ENCODE measurements at regions not wholly inside any gene's neighbourhood (a gene's known extent, or its start where the extent isn't known, plus 50 kb on each side); places are given as distances from the start of the nearest gene placed in this dataset.
"Not testable (repeated sequence)": the region's sequence is repeated elsewhere in the genome, so short reads cannot be mapped to it uniquely, and the experiment has no call there.

DNA sequence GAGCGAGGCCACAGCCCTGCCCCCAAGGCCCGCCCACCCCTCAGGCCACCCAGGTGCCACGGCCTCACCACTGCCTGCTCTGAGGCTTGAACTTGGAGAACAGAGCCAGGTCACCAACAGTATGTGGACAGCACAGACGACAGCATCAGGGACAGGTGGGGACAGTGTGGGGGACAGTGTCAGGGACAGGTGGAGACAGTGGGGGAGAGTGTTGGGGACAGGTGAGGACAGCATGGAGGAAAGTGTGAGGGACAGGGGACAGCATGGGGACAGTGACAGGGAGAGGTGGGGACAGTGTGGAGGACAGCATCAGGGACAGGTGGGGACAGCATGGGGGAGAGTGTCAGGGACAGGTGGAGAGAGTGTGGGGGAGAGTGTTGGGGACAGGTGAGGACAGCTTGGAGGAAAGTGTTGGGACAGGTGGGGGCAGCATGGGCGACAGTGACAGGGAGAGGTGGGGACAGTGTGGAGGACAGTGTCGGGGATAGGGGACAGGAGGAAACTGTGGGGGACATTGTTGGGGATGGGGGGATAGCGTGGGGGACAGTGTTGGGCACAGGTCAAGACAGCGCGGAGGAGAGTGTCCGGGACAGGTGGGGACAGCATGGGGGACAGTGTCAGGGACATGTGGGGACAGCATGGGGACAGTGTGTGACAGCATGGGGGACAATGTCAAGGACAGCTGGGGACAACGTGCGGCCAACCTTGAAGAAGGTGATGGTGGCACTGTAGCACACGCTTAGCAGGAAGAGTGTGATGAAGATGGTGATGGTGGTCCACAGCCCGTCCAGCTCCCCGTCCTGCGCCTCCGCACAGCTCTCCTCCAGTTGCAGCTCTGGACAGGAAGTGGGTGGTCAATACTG is 114.9 kb downstream of the TMEM121 start:
- Mint-ChIP-seq H3K27me3 (no peaks in the 10 kb centered on the region), H3K9me3 (no peaks in the 10 kb centered on the region), H3K27ac (no peak overlapping the region), H3K4me1 (no peaks in the 10 kb centered on the region), H3K36me3 (no peaks in the 10 kb centered on the region), H3K4me3 (no peak overlapping the region)

DNA sequence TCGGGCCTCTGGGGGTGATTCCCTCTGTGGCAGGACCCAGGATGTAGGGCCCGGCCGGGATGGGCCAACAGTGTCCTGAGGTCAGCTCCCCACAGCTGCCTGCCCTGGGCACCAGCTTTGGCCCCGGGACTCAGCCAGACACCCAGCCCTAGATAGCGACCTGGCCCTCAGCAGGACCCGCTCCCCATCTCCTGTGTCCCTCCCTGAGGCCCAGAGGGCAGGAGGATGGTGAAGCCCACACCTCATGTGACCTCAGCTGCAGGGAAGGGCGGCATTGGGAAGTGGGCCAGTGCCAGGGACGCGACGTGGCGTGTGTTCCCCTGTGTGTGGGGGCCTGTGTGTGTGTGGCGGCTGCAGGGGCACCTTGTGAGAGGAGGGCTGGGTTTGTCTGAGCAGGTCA is 115.6 kb downstream of the TMEM121 start:
- not testable (repeated sequence) for H3K4me1 Mint-ChIP-seq, H3K27ac Mint-ChIP-seq, H3K4me3 Mint-ChIP-seq, H3K27me3 Mint-ChIP-seq, H3K9me3 Mint-ChIP-seq, H3K36me3 Mint-ChIP-seq

DNA sequence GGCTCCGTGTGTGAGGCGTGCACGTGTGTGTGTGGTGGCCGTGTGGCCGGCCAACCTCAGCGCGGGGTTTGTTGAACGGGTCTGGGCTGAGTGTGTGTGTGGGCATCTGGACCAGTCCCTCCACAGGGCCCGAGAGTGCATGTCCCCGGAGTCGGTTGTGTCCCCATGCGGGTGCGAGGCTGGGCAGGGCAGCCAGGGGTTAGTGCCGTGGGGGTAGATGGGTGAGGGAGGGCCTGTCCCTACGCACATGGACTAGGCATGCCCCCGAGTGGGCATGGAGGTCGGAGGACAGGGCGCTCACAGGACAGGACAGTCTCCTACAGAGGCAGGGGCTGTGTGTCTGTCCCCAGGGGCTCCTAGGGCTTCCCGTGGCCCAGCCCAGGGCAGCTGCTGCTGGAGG is 116.1 kb downstream of the TMEM121 start:
- H3K27me3 Mint-ChIP-seq, H3K4me1 Mint-ChIP-seq, H3K4me3 Mint-ChIP-seq, H3K36me3 Mint-ChIP-seq, H3K9me3 Mint-ChIP-seq, H3K27ac Mint-ChIP-seq: not testable (repeated sequence)

DNA sequence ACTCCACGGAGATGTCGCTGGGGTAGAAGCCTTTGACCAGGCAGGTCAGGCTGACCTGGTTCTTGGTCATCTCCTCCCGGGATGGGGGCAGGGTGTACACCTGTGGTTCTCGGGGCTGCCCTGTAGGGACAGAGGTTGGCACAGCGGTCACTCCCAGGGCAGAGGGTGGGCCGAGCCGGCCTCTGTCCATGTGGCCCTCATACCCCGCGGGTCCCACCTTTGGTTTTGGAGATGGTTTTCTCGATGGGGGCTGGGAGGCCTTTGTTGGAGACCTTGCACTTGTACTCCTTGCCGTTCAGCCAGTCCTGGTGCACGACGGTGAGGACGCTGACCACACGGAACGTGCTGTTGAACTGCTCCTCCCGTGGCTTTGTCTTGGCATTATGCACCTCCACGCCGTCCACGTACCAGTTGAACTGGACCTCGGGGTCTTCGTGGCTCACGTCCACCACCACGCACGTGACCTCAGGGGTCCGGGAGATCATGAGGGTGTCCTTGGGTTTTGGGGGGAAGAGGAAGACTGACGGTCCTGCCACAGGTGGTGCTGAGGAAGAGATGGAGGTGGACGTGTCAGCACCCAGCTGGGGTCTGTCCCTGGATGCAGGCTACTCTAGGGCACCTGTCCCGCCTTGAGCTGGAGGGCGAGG is 117.1 kb downstream of the TMEM121 start:
- H3K27ac Mint-ChIP-seq = peak overlapping the region; percentile 53
- H3K4me1 Mint-ChIP-seq, H3K9me3 Mint-ChIP-seq, H3K27me3 Mint-ChIP-seq, H3K4me3 Mint-ChIP-seq, H3K36me3 Mint-ChIP-seq: not testable (repeated sequence)

DNA sequence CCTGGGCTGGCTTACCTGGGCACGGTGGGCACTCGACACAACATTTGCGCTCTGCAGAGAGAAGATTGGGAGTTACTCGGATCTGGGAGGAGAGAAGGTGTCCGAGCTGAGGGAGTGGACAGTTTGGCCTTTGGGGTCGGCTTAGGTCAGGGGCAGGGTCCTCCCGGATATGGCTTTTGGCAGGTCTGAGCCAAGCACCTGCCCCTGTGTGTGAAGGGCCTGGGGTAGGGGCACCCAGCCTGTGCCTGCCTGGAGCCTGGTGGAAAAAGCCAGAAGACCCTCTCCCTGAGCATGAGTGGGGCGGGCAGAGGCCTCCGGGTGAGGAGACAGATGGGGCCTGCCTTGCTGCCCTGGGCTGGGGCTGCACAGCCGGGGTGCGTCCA is 117.7 kb downstream of the TMEM121 start:
- not testable (repeated sequence) for H3K36me3 Mint-ChIP-seq, H3K9me3 Mint-ChIP-seq, H3K27me3 Mint-ChIP-seq, H3K4me3 Mint-ChIP-seq, H3K4me1 Mint-ChIP-seq
- peak overlapping the region; percentile 53 for H3K27ac Mint-ChIP-seq

DNA sequence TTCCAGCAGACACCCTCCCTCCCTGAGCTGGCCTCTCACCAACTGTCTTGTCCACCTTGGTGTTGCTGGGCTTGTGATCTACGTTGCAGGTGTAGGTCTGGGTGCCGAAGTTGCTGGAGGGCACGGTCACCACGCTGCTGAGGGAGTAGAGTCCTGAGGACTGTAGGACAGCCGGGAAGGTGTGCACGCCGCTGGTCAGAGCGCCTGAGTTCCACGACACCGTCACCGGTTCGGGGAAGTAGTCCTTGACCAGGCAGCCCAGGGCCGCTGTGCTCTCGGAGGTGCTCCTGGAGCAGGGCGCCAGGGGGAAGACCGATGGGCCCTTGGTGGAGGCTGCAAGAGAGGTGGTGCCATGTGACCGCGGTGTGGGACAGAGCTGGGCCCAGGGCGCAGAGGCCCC is 118.1 kb downstream of the TMEM121 start:
- not testable (repeated sequence) for H3K4me3 Mint-ChIP-seq, H3K36me3 Mint-ChIP-seq, H3K9me3 Mint-ChIP-seq, H3K27ac Mint-ChIP-seq, H3K4me1 Mint-ChIP-seq, H3K27me3 Mint-ChIP-seq

DNA sequence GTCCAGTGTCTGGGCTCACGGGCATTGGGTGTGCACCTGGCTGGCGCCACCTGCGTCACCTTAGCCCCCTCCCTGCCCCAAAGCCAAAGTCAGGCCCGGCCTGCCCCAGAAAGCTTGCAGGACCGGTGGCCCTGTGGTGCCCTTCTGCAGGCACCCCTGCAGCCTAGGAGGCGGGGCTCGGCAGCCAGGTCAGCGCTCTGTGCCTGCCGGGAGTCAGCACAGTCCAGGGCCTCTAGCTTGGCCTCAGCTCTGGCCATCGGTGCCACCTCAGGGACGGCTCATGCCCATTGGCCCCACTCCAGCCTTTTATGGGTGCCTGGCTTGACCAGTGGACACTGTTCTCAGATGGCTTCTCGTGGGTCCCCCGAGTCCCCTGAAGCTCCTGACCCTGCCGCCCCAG is 118.5 kb downstream of the TMEM121 start:
- H3K4me3 Mint-ChIP-seq, H3K27ac Mint-ChIP-seq, H3K9me3 Mint-ChIP-seq, H3K27me3 Mint-ChIP-seq, H3K36me3 Mint-ChIP-seq, H3K4me1 Mint-ChIP-seq: not testable (repeated sequence)

DNA sequence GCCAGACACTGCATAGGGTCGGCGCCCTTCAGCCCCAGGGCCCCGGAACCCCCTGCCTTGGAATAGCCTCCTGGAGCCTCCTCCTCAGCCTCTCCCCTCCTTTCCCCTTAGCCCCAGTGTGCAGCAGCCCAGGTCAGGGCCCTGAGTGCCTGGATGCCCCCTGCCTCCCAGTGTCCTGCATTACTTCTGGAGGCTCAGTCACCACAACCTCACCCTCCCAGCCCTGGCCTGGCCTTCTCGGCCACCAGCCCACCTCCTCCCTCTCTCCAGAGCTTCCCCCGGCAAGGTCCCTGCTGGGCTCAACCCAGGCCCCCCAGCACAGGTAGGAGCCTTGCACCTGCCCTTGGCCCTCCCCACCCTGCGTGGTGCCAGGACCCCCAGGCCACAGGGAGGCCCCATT is 119.0 kb downstream of the TMEM121 start:
- not testable (repeated sequence) for H3K9me3 Mint-ChIP-seq, H3K4me1 Mint-ChIP-seq, H3K36me3 Mint-ChIP-seq, H3K4me3 Mint-ChIP-seq, H3K27me3 Mint-ChIP-seq, H3K27ac Mint-ChIP-seq

DNA sequence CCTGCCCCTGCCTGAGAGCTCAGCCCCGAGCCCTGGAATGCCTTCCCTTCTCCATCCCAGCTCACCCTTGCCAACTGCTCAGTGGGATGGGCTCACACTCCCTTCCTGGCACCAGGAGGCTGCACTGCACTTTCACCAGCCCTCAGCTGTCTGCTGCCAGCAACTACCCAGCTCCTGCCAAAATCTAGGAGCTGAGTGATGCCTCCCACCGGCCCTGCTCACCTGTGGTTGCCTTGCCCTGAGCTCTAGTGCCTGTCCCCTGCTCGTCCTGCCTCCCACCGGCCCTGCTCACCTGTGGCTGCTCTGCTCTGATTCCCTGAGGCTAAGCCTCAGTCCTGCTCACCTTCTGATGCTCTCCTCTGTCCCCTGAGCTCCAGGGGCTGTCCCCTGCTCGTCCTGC is 119.8 kb downstream of the TMEM121 start:
- Mint-ChIP-seq H3K27ac (no peak overlapping the region), H3K9me3 (no peaks in the 10 kb centered on the region), H3K4me1 (no peaks in the 10 kb centered on the region), H3K27me3 (peaks cover 2% of the 10 kb centered on the region), H3K36me3 (no peaks in the 10 kb centered on the region), H3K4me3 (no peak overlapping the region)

DNA sequence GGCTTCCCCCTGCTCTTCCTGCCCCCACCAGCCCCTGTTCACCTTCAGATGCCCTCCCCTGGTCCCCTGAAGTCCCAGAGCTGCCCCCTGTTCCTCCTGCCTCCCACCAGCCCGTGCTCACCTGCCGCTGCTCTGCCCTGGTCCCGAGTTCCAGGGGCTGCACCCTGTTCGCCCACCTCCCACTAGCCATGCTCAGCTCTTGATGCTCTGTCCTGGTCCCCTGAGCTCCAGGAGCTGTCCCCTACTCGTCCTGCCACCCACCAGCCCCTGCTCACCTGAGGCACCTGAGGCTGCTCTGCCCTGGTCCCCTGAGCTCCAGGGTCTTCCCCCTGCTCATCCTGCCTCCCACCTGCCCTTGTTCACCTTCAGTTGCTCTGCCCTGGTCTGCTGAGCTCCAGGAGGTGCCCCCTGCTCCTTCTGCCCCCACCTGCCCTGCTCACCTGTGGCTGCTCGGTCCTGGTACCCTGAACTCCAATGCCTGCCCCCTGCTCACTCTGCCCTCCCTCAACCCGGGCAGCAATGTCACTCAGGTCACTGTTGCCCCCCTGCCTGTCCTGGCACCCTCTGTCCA is 120.4 kb downstream of the TMEM121 start:
- not testable (repeated sequence) for H3K4me3 Mint-ChIP-seq, H3K9me3 Mint-ChIP-seq, H3K27ac Mint-ChIP-seq, H3K36me3 Mint-ChIP-seq, H3K27me3 Mint-ChIP-seq, H3K4me1 Mint-ChIP-seq

DNA sequence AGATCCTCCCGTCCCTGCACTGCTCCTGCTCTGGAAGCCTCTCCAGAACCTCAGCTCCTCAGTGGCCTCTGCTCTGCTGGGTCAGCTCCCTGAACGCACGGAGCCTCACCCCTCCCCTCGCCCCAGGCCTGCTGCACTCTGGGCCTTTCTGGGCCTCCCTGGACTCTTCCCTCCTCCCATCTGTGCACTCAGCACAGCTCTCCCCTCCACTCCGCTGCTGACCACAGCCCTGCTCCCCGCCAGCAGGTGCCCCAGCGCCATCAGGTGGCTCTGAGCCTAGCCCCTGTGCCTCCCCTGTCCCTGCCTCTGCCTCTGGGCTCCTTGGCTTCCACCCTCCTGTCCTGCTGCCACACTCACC is 121.0 kb downstream of the TMEM121 start:
- not testable (repeated sequence) for H3K4me3 Mint-ChIP-seq, H3K9me3 Mint-ChIP-seq, H3K27ac Mint-ChIP-seq, H3K27me3 Mint-ChIP-seq, H3K4me1 Mint-ChIP-seq, H3K36me3 Mint-ChIP-seq

DNA sequence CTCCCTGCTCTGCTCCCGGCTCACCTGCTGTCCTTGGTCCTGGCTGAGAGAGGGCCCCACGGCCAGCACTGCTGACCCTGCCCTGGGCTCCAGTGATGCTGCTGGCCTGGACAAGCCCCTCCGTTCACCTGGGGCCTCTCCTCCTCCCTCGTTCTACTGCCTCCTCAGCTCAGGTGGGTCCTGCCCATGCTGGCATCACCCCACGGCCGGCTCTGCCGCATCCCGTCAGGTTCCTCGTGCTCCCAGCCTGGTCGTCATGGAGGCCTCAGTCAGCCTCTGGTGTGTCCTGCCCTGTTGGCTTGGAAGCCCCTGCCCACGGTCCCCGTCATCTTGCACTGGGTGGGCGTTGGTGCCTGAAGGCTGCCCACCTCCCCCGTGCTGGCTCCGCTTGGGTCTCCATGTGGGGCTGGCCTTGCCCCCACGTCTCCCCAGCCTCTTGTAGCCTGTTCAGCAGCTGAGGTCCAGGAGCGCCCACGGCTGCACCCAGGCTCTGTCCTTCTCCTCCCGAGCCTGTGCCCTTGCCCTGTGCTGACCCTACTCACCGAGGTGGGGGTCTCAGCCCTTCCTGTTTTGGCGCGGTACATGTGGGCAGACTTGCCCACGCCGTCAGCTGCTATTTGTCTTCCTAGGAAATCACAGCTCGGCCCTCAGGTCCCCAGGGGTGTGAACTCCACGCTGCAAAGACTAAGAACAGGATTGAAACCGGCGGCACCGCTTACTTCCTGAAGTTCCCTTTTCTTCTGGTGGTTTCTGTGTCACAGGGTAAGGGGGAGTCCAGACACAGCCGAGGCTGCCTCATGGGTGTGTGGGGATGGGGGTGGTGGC is 121.6 kb downstream of the TMEM121 start:
- Mint-ChIP-seq H3K27me3 (peaks cover 2% of the 10 kb centered on the region), H3K4me3 (no peak overlapping the region), H3K4me1 (no peaks in the 10 kb centered on the region), H3K36me3 (no peaks in the 10 kb centered on the region), H3K27ac (no peak overlapping the region), H3K9me3 (no peaks in the 10 kb centered on the region)

DNA sequence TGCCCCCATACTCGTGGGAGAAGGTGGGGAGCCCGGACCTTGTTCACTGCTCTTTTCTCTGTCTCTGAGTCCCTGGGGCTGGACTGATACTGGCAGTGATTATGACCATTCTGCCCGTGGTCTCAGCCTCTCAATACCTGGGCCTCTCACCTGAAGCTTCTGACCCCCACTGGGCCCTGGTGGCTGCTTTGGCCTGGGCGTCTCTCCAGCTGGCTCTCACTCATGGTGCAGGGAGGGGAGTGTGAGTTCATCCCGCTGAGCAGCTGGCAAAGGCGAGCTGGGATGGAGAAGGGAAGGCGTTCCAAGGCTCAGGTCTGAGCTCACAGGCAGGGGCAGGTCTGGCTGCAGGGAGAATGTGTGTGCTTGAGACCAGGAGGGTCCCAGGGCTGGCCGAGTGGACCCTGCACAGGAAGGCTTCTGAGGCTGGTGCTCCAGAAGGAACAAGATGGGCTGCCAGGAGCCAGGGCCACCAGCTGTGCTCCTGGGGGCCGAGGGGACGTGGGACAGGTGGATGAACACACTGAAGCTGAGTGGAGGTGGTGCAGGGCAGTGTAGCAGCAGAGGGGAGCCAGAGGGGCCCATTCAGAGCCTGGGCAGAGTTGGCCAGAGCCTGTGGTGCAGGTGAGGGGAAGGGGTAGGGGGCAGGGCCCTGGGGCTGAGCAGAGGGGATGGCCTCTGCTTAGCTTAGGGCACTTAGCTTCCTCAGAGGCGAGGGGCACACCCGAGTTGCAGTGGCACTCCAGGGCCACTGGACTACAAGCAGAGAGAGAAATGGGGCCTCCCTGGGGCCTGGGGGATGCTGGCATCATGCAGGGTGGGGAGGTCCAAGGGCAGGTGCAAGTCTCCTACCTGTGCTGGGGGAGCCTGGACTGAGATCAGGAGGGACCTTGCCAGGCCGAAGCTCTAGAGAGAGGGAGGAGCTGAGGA is 122.5 kb downstream of the TMEM121 start:
- H3K4me3 Mint-ChIP-seq = not testable (repeated sequence)

DNA sequence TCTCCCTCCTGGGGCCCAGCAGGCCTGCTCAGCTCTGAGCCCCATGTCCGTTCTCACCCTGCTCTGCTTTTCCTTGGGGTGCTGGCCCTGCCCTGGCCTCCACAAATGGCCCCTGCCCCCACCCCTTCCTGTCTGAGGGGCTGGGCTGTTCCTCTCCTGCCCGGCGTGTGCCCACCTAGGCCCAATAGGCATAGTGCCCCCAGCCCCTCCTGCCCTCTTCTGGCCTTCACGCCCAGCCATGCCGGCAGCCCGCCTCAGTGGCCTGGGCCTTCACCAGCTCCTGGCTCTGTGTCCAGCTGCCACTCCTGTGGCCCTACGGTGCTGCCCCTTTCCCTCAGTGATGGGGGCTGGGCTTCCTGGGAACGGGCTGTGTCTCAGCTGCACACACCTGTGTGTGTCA is 125.9 kb downstream of the TMEM121 start:
- not testable (repeated sequence) for H3K9me3 Mint-ChIP-seq, H3K4me1 Mint-ChIP-seq, H3K27me3 Mint-ChIP-seq, H3K27ac Mint-ChIP-seq, H3K36me3 Mint-ChIP-seq, H3K4me3 Mint-ChIP-seq

More for the DNA sequence above, 122.5 kb downstream of the TMEM121 start:
- not testable (repeated sequence) for H3K27me3 Mint-ChIP-seq, H3K9me3 Mint-ChIP-seq, H3K4me1 Mint-ChIP-seq, H3K27ac Mint-ChIP-seq, H3K36me3 Mint-ChIP-seq

DNA sequence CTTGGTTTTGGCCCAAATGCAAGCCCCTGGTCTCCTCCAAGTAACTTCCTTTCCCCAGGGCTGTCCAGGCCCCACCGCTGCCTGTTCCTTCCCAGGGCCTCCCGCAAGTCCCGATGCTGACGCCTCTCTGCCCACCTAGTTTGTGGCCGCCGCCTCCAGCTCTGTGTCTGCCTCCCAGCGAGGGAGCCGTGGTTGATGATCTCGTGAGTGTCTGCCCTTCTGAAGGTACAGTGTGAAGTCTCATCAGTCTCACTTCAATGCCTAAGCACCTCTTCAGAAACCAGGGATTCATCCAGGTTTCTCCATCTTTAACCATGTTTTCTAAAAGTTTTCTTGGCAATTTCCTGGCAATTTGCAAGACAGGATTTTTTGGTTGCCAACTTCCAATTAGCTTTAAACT is 127.5 kb downstream of the TMEM121 start:
- H3K4me3 Mint-ChIP-seq, H3K36me3 Mint-ChIP-seq, H3K27ac Mint-ChIP-seq, H3K9me3 Mint-ChIP-seq, H3K4me1 Mint-ChIP-seq, H3K27me3 Mint-ChIP-seq: not testable (repeated sequence)

Data from activated naive CD4-positive, alpha-beta T cell treated with anti-CD3 and anti-CD28 coated beads, Interleukin-2, amount 50 U/mL, for 24 hours (primary cell).